ENCODE measurements at regions not wholly inside any gene's neighbourhood (a gene's known extent, or its start where the extent isn't known, plus 50 kb on each side); places are given as distances from the start of the nearest gene placed in this dataset.

- TF ChIP-seq CTCF (IDR thresholded peaks at IDR 0.05; ENCODE audit: poor library complexity) (no peak), EZH2phosphoT487 (IDR thresholded peaks at IDR 0.05; ENCODE audit: low read depth, severe bottlenecking, unreplicated experiment) (no peak)
Measured at GRCh38 chr4:116244771-116245170, 840.6 kb downstream of the TRAM1L1 start.

All from hepatocyte (in vitro differentiated cells).